Esophagus muscularis mucosa (tissue), 3 donors: ENCODE measurements at regions not wholly inside any gene's neighbourhood (a gene's known extent, or its start where the extent isn't known, plus 50 kb on each side); places are given as distances from the start of the nearest gene placed in this dataset.

Experiments used
- POLR2AphosphoS5 ChIP-seq, 2 donors: sonication (generic); formaldehyde crosslinking; IDR thresholded peaks; one replicate each; pipeline ENCODE4 v1.6.1; 2017; ENCODE audit warnings: antibody characterized with exemption in 2 of 2
- TF ChIP-seq, protein P1 (sequence below), 3 experiments: fragments of 200-600 bp in 2 of 3; fragments of 450-650 bp in 1 of 3; sonication (generic) in 2 of 3; IDR thresholded peaks; one replicate each; pipeline ENCODE4 v1.5.1; 2017 to 2019; ENCODE audit warnings: antibody characterized with exemption in 3 of 3, mild to moderate bottlenecking in 2 of 3, moderate library complexity in 1 of 3

DNA sequence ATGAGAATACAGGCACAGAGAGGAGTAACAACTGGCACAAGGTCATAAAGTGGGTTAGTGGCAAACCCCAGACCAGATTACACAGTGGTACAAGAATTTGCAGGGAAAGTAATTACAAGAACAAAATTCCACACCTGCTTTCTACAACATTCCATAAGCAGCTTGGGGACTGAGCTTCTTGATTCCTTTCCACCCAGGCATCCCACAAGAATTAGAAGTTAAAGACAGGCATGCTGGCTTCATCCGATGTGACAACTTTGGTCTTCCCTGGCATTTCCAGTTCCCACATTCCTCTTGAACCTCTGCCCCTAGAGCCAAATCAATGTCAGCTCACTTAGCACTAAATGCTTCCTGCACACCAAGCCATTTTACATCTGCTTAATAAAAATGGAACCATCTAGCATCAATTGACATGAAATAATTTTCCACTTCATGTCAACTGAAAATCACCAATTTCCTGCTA, 435.8 kb upstream of the PAPPA start:
- TF ChIP-seq, protein P1, sequence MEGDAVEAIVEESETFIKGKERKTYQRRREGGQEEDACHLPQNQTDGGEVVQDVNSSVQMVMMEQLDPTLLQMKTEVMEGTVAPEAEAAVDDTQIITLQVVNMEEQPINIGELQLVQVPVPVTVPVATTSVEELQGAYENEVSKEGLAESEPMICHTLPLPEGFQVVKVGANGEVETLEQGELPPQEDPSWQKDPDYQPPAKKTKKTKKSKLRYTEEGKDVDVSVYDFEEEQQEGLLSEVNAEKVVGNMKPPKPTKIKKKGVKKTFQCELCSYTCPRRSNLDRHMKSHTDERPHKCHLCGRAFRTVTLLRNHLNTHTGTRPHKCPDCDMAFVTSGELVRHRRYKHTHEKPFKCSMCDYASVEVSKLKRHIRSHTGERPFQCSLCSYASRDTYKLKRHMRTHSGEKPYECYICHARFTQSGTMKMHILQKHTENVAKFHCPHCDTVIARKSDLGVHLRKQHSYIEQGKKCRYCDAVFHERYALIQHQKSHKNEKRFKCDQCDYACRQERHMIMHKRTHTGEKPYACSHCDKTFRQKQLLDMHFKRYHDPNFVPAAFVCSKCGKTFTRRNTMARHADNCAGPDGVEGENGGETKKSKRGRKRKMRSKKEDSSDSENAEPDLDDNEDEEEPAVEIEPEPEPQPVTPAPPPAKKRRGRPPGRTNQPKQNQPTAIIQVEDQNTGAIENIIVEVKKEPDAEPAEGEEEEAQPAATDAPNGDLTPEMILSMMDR (IDR thresholded peaks at IDR 0.05), result no peak
- no peak for TF ChIP-seq POLR2AphosphoS5 (IDR thresholded peaks at IDR 0.05)
